PC-9 (cell line): ENCODE measurements at regions not wholly inside any gene's neighbourhood (a gene's known extent, or its start where the extent isn't known, plus 50 kb on each side); places are given as distances from the start of the nearest gene placed in this dataset.

Experiments
- BruUV-seq: library from RNA; stranded (reverse); fragments of 400-500 nt; replicated peaks from 2 replicates; lab custom pipeline; 2021; lab: Mats Ljungman, UMichigan
- CTCF ChIA-PET: fragments of 300-600 bp; sonication (Branson Sonifier 250); formaldehyde crosslinking; loops from one replicate; lab custom pipeline; 2022; ENCODE audit warnings: antibody characterized with exemption; lab: Charles Lee
- POLR2A ChIA-PET: fragments of 300-600 bp; sonication (Branson Sonifier 250); formaldehyde crosslinking; loops from one replicate; lab custom pipeline; 2022; ENCODE audit warnings: antibody characterized with exemption; ENCODE audit not compliant: unreplicated experiment; lab: Charles Lee
- DNase-seq, 2 experiments: peaks; one replicate each; pipeline versions ENCODE4 v3.0.0 to v3.0.0-alpha.2; 2015 to 2022; ENCODE audit warnings: mixed read lengths in 1 of 2
- H2AFZ ChIP-seq: fragments of 200-600 bp; sonication (generic); 2 replicates; pipeline ENCODE4 v1.8.1; 2017; ENCODE audit warnings: antibody characterized with exemption
- H3F3A ChIP-seq: fragments of 200-600 bp; sonication (generic); 2 replicates; pipeline ENCODE4 v1.8.1; 2017; ENCODE audit warnings: antibody characterized with exemption, mild to moderate bottlenecking, low read depth; ENCODE audit not compliant: insufficient read depth
- H3K27ac ChIP-seq: fragments of 200-600 bp; sonication (generic); 2 replicates; pipeline ENCODE4 v1.6.1; 2016; ENCODE audit warnings: mixed run types
- H3K27me3 ChIP-seq: fragments of 200-600 bp; sonication (generic); 2 replicates; pipeline ENCODE4 v1.6.1; 2016; ENCODE audit warnings: low read depth, mixed run types; ENCODE audit not compliant: insufficient read depth
- H3K36me3 ChIP-seq: fragments of 200-600 bp; sonication (generic); 2 replicates; pipeline ENCODE4 v1.6.1; 2016; ENCODE audit warnings: low read depth, mixed run types
- H3K4me1 ChIP-seq: fragments of 200-600 bp; sonication (generic); replicated peaks from 2 replicates; pipeline ENCODE4 v1.6.1; 2016; ENCODE audit warnings: mixed run types; ENCODE audit not compliant: insufficient read depth
- H3K4me2 ChIP-seq: fragments of 200-600 bp; sonication (generic); 2 replicates; pipeline ENCODE4 v1.6.1; 2017; ENCODE audit warnings: mixed run types
- H3K4me3 ChIP-seq: fragments of 200-600 bp; sonication (generic); 2 replicates; pipeline ENCODE4 v1.6.1; 2016; ENCODE audit warnings: mixed run types
- H3K79me2 ChIP-seq: fragments of 200-600 bp; sonication (generic); 2 replicates; pipeline ENCODE4 v1.6.1; 2017; ENCODE audit warnings: low read depth, mixed run types
- H3K9me2 ChIP-seq: fragments of 200-600 bp; sonication (generic); 2 replicates; pipeline ENCODE4 v1.8.1; 2017; ENCODE audit warnings: mild to moderate bottlenecking; ENCODE audit not compliant: insufficient read depth
- H3K9me3 ChIP-seq: fragments of 200-600 bp; sonication (generic); 2 replicates; pipeline ENCODE4 v1.8.1; 2016; ENCODE audit warnings: low read depth; ENCODE audit not compliant: insufficient read depth
- H4K20me1 ChIP-seq: fragments of 200-600 bp; sonication (generic); 2 replicates; pipeline ENCODE4 v1.8.1; 2017; ENCODE audit not compliant: insufficient read depth
- CTCF ChIP-seq: fragments of 200-600 bp; sonication (generic); conservative IDR thresholded peaks from 2 replicates; pipeline ENCODE4 v1.6.1; 2017; ENCODE audit warnings: mixed run types, antibody characterized with exemption, mild to moderate bottlenecking, moderate library complexity
- EZH2 ChIP-seq: fragments of 200-600 bp; sonication (generic); IDR thresholded peaks from 2 replicates; pipeline ENCODE4 v1.8.0; 2017; ENCODE audit warnings: antibody characterized with exemption, low read depth
- intact Hi-C: fragments of 100-400 bp; cut with micrococcal nuclease; formaldehyde crosslinking; loops from one replicate; pipeline ENCODE4 v1.10.0; 2022; ENCODE audit not compliant: unreplicated experiment

GRCh38 chr2:12934146-12934756 lies 217.5 kb downstream of the TRIB2 start:
- no peaks in the 10 kb centered on the region for H3K9me3 ChIP-seq
- no peak overlapping the region for H2AFZ ChIP-seq
- TF ChIP-seq CTCF (no peak), EZH2 (no peak)
- no peak for DNase-seq
- no peaks in the 10 kb centered on the region for H3K27me3 ChIP-seq
- H3K9me2 ChIP-seq, result no peaks in the 10 kb centered on the region
- intact Hi-C loops, result loop anchor here (5.0 kb wide), 1 partner anchor 73 kb away; no protein-coding TSS in a partner anchor
- H3K79me2 ChIP-seq, result no peaks in the 10 kb centered on the region
- no TSS peak for BruUV-seq
- H4K20me1 ChIP-seq, result no peaks in the 10 kb centered on the region
- ChIA-PET CTCF (no interaction called here), POLR2A (no interaction called here)
- no peak overlapping the region for H3K4me3 ChIP-seq
- H3K27ac ChIP-seq, result no peak overlapping the region
- no peak overlapping the region for H3K4me2 ChIP-seq
- peaks cover 19% of the 10 kb centered on the region for H3K4me1 ChIP-seq
- no peaks in the 10 kb centered on the region for H3K36me3 ChIP-seq
- H3F3A ChIP-seq, result peaks cover 13% of the 10 kb centered on the region

- intact Hi-C loops, result no loop called here
- Histone ChIP-seq H3K27me3 (no peaks in the 10 kb centered on the region), H3K36me3 (no peaks in the 10 kb centered on the region), H3K4me2 (no peak overlapping the region), H3K9me3 (no peaks in the 10 kb centered on the region), H3K4me1 (peaks cover 10% of the 10 kb centered on the region), H3F3A (peaks cover 6% of the 10 kb centered on the region; the same call in 1 of the 2 replicates), H2AFZ (no peak overlapping the region), H3K27ac (no peak overlapping the region), H3K9me2 (no peaks in the 10 kb centered on the region), H4K20me1 (no peaks in the 10 kb centered on the region), H3K79me2 (no peaks in the 10 kb centered on the region), H3K4me3 (no peak overlapping the region)
- no peak for DNase-seq
- no TSS peak for BruUV-seq
- POLR2A ChIA-PET, result no interaction called here
- no peak for TF ChIP-seq CTCF
- no peak for TF ChIP-seq EZH2
- CTCF ChIA-PET, result no interaction called here
These were observed 218.5 kb downstream of the TRIB2 start for GRCh38 chr2:12935222-12935621.

- H4K20me1 ChIP-seq, result no peaks in the 10 kb centered on the region
- H3F3A ChIP-seq, result peaks cover under 1% of the 10 kb centered on the region; the same call in 1 of the 2 replicates
- no peak overlapping the region for H2AFZ ChIP-seq
- CTCF ChIA-PET, result no interaction called here
- H3K27me3 ChIP-seq, result no peaks in the 10 kb centered on the region
- peaks cover 4% of the 10 kb centered on the region for H3K4me1 ChIP-seq
- POLR2A ChIA-PET, result no interaction called here
- no peaks in the 10 kb centered on the region for H3K79me2 ChIP-seq
- H3K36me3 ChIP-seq, result no peaks in the 10 kb centered on the region
- DNase-seq, result no peak
- no peak overlapping the region for H3K27ac ChIP-seq
- no TSS peak for BruUV-seq
- H3K4me2 ChIP-seq, result no peak overlapping the region
- intact Hi-C loops, result no loop called here
- no peaks in the 10 kb centered on the region for H3K9me2 ChIP-seq
- no peaks in the 10 kb centered on the region for H3K9me3 ChIP-seq
- TF ChIP-seq EZH2 (no peak), CTCF (no peak)
- no peak overlapping the region for H3K4me3 ChIP-seq
These were observed 219.1 kb downstream of the TRIB2 start for GRCh38 chr2:12935796-12936195.
